GM06990 (cell line): ENCODE measurements at regions not wholly inside any gene's neighbourhood (a gene's known extent, or its start where the extent isn't known, plus 50 kb on each side); places are given as distances from the start of the nearest gene placed in this dataset.

Experiments
- DNase-seq: peaks from one replicate; pipeline ENCODE4 v3.0.0-alpha.2; 2011; ENCODE audit not compliant: insufficient read length; ENCODE audit errors: extremely low read depth
- H3K27me3 ChIP-seq: replicated peaks from 2 replicates; pipeline ENCODE4 v1.6.0; 2011; ENCODE audit warnings: low read length; ENCODE audit not compliant: control insufficient read depth, insufficient read depth
- H3K36me3 ChIP-seq: 2 replicates; pipeline ENCODE4 v1.5.1; 2011; ENCODE audit warnings: low read length; ENCODE audit not compliant: control insufficient read depth, insufficient read depth
- H3K4me3 ChIP-seq: replicated peaks from 2 replicates; pipeline ENCODE4 v1.5.1; 2011; ENCODE audit warnings: low read depth, mild to moderate bottlenecking, control low read depth, low read length
- TF ChIP-seq, protein P1 (sequence below): IDR thresholded peaks from 2 replicates; pipeline ENCODE4 v1.5.1; 2011; ENCODE audit warnings: low read length, control low read depth, mild to moderate bottlenecking, inconsistent platforms; ENCODE audit not compliant: insufficient read depth, poor library complexity, severe bottlenecking

- no peak for DNase-seq
- H3K27me3 ChIP-seq, result no peaks in the 10 kb centered on the region
- no peaks in the 10 kb centered on the region for H3K36me3 ChIP-seq
- H3K4me3 ChIP-seq, result no peak overlapping the region
- TF ChIP-seq, protein P1, sequence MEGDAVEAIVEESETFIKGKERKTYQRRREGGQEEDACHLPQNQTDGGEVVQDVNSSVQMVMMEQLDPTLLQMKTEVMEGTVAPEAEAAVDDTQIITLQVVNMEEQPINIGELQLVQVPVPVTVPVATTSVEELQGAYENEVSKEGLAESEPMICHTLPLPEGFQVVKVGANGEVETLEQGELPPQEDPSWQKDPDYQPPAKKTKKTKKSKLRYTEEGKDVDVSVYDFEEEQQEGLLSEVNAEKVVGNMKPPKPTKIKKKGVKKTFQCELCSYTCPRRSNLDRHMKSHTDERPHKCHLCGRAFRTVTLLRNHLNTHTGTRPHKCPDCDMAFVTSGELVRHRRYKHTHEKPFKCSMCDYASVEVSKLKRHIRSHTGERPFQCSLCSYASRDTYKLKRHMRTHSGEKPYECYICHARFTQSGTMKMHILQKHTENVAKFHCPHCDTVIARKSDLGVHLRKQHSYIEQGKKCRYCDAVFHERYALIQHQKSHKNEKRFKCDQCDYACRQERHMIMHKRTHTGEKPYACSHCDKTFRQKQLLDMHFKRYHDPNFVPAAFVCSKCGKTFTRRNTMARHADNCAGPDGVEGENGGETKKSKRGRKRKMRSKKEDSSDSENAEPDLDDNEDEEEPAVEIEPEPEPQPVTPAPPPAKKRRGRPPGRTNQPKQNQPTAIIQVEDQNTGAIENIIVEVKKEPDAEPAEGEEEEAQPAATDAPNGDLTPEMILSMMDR, result no peak
Measured at GRCh38 chr11:127383026-127383425, 382.5 kb upstream of the KIRREL3 start.

DNA sequence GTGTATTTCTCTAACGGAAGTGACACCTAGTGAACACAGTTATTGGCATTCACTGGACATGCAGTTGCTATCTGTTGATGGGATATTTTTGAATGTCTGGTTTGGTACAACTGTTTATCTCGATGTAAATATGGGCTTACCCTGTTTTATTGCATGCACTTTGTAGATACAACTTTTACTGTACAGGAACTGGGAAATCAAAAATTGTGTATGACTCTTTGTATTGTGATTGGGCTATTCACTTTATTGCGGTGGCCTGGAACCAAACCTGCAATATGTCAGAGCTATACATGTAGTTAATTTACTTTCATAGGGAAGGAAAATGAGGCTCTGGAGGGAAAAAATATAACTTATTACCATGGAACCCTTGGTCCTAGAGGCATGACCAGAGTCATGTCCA is 380.7 kb upstream of the KIRREL3 start:
- no peaks in the 10 kb centered on the region for H3K36me3 ChIP-seq
- DNase-seq, result no peak
- H3K27me3 ChIP-seq, result no peaks in the 10 kb centered on the region
- TF ChIP-seq, protein P1, result no peak
- H3K4me3 ChIP-seq, result no peak overlapping the region

GRCh38 chr11:127379686-127380085 is 379.1 kb upstream of the KIRREL3 start:
- Histone ChIP-seq H3K27me3 (no peaks in the 10 kb centered on the region), H3K36me3 (no peaks in the 10 kb centered on the region), H3K4me3 (no peak overlapping the region)
- TF ChIP-seq, protein P1, result no peak
- no peak for DNase-seq

DNA sequence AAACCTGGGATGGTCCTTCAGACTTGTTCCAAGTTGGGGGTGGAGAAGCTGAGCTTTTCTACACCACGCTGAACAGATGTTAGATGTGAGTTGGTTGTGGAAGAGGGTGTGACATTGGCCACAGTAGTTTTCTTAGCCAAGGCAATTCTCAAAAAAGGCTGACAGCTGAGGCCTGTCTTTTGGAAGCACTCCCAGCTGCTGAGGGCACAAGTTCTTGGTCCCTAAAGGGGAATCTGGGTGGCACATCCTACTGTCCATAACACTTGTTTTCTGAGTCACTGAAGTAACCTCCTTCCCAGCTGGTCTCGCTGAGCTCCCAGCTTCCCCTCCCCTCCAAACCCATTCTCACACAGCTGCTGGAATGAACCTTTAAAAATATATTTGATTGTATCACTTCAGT is 375.7 kb upstream of the KIRREL3 start:
- Histone ChIP-seq H3K36me3 (no peaks in the 10 kb centered on the region), H3K27me3 (no peaks in the 10 kb centered on the region), H3K4me3 (no peak overlapping the region)
- DNase-seq, result no peak
- TF ChIP-seq, protein P1, result no peak

DNA sequence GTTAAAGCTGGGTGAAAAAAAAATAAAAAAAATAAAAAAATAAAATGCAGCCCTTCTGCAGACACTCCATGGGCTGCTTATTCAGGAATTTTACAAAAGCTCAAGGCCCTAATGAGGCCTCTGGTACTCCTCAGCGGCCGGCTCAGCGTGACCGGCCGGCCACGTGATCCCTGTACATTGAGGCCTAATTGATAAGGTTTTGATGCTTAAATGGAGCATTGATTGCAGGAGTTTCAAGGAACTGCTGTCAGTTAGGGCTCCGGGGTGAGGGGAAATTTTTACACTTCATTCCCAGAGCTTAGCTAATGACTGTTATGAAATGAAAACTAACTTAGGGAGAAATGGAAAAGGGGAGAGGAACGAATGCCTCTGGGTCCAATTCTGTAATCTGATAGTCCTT is 368.8 kb upstream of the KIRREL3 start:
- Histone ChIP-seq H3K27me3 (no peaks in the 10 kb centered on the region), H3K4me3 (no peak overlapping the region), H3K36me3 (no peaks in the 10 kb centered on the region)
- TF ChIP-seq, protein P1, result no peak
- DNase-seq, result no peak

GRCh38 chr11:127362754-127363308 is 362.3 kb upstream of the KIRREL3 start:
- Histone ChIP-seq H3K4me3 (no peak overlapping the region), H3K27me3 (no peaks in the 10 kb centered on the region; the same call in 1 of the 2 replicates), H3K36me3 (no peaks in the 10 kb centered on the region)
- no peak for DNase-seq
- TF ChIP-seq, protein P1, result no peak
